B cell (primary cell): ENCODE measurements at regions not wholly inside any gene's neighbourhood (a gene's known extent, or its start where the extent isn't known, plus 50 kb on each side); places are given as distances from the start of the nearest gene placed in this dataset.

ENCODE experiments used
- EZH2 ChIP-seq: IDR thresholded peaks from 2 replicates; pipeline ENCODE4 v1.6.1; 2012; ENCODE audit warnings: borderline replicate concordance, low read depth, mild to moderate bottlenecking, moderate library complexity, low read length; ENCODE audit not compliant: insufficient read depth, poor library complexity, severe bottlenecking
- TF ChIP-seq, protein P1 (sequence below): fragments of 200-600 bp; IDR thresholded peaks from one replicate; pipeline ENCODE4 v1.8.0; 2022; ENCODE audit warnings: antibody characterized with exemption, mild to moderate bottlenecking

DNA sequence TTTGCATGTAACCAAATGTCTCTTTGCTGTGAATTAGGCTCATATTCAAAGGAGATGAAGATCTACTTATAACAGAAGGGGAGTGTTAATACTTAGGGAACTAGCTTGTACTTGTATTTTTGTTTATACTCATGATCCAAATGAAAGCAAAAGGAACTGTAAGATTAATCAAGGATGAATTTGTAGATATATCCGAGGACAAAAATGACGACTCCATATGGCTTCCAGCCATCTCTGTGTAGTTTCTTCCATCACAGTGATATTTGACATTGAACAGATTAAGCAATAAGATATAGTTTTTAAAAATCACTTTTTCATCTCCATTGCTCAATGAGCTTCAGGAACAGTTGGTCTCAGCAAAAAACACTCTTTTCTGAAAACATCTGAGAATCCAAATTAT is 257.4 kb upstream of the CAMK1G start:
- TF ChIP-seq, protein P1, sequence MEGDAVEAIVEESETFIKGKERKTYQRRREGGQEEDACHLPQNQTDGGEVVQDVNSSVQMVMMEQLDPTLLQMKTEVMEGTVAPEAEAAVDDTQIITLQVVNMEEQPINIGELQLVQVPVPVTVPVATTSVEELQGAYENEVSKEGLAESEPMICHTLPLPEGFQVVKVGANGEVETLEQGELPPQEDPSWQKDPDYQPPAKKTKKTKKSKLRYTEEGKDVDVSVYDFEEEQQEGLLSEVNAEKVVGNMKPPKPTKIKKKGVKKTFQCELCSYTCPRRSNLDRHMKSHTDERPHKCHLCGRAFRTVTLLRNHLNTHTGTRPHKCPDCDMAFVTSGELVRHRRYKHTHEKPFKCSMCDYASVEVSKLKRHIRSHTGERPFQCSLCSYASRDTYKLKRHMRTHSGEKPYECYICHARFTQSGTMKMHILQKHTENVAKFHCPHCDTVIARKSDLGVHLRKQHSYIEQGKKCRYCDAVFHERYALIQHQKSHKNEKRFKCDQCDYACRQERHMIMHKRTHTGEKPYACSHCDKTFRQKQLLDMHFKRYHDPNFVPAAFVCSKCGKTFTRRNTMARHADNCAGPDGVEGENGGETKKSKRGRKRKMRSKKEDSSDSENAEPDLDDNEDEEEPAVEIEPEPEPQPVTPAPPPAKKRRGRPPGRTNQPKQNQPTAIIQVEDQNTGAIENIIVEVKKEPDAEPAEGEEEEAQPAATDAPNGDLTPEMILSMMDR = no peak
- TF ChIP-seq EZH2 = no peak
